ENCODE measurements at regions not wholly inside any gene's neighbourhood (a gene's known extent, or its start where the extent isn't known, plus 50 kb on each side); places are given as distances from the start of the nearest gene placed in this dataset.
"Not testable (repeated sequence)": the region's sequence is repeated elsewhere in the genome, so short reads cannot be mapped to it uniquely, and the experiment has no call there.

DNA sequence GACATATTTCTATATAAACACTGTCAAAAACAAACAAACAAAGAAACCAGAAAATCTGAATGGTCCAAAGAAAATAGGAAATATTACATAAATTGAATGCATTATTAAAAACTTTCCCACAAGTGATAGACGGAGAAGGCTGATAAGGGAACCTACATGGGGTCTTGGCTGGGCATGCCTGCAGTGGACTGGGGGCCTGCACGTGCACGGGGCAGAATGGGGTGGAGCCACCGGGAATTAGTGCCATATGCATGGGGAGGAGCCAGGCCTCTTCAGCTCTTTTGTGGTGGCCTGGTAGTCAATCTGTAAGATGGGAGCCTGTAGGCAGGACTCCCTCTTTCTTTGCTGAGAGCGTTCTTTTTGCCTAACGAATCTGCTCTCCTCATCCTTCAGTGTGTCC is 1031.7 kb upstream of the FBXO33 start:
- DNase-seq: no peak

DNA sequence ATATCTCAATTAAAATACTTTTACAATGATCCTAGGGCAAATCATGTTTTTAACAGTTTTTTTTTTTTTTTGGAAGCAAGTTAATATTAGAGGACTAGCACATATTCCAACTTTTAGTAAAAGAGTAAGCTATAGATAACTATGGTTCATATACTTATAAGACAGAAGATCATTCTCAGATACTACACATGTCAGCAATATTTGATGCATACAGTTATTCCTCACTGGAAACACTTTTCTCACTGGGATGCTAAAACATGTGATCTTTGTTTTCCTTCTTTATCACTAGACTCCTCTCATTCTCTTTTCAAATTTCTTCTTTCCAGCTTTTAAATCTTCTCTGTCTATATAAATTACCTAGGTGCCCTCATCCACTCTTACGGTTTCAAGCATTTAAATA is 1020.4 kb upstream of the FBXO33 start:
- DNase-seq: no peak

DNA sequence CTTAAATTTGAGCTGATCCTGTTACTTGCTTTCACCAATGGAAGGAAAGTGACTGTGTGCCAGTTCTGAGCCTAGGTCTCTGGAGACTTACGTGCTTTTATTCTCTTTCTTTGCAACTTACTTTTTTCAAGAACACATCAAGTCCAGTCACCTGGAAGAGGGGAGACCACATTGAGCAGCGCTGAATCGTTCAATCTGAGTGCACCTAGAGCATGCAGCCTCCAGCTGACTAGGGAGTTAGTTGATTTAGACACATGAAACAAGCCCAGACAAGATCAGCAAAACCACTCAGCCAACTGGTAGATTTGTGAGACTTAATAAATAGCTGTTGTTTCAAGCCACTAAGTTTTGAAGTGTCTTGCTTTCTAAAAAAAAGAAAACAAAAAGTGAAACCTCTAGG is 1014.8 kb upstream of the FBXO33 start:
- DNase-seq: no peak

DNA sequence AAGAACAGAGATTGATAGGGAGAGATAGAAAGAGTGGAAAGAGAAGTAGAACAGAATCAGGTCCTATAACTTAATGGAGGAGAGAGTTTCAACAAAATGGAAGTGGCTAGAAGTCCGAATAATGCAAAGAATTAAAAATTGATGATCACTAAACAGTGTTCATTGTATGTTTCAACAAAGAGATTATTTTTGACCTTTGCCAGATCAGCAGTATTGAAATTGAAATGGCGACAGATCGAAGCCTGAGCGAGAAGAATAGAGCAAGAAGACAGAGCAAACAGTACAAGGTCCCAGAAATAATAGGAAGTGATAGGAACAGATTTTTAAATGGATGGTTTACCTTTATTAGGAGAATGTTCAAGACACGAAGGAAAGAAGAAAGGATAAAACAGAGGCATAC is 1012.8 kb upstream of the FBXO33 start:
- no peak for DNase-seq

DNA sequence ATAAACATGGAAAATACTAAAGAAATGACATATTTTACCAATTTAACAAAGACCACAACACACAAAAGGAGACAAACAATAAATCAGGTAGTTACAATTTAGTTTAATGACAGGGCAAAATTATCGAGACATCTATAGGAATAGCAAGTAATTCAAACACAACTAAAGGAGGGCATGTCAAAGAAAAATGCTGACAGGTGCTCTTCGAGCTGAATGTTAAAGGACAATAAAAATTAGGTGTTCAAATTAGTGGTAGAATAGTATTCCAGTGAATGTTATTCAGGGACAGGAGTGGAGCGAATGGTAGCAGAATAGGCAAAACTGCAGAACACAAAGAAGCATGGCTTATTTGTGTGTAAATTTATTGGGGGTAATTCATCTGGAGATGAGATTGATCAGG is 1004.3 kb upstream of the FBXO33 start:
- peak; percentile 18 for DNase-seq

DNA sequence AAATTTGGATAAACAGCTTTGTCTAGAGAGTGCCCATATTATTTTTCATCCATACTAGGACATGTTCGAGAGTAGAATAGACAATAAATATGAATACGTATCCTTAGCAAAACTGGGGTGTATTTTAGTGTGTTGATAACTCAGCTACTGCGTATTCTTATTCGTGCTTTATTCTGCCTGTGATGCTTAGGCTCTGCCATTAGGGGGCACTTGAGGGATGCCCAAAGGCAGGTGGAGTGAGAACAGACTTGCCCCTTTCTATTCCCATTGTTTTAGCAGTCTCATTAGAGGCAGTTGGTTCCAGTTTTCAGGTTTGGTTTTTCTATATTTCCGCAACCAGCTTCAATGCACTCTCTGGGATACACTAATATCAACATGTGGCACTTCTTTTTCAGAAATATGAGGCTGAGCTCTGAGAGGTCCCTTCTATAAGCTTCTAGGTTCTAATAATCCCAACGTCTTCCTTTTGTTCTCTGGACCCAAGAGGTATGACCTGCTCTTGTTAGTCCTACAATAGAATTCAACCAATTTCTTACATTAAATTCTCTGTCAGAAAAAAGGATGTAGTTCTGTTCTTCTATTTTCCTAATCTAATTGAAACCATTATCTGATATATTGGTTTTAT is 985.7 kb upstream of the FBXO33 start:
- no peak for DNase-seq

DNA sequence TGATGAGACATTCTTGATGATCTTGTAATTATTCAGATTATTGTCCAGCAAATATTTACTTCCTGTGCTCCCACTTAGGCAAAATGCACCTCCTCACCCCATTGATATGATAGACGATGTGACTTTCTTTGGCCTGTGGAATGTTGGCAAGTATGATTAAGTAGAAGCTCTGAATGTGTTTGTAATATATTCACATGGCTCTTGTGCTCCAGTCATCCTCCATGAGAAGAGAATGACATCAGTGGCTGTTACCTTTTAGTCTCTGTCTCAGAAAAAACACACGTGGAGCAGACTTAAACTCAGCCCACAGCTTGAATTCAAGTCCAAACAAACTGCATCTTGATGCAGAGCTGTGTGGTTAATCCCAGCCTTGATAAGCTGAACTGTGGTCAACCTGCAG is 984.3 kb upstream of the FBXO33 start:
- DNase-seq: no peak

DNA sequence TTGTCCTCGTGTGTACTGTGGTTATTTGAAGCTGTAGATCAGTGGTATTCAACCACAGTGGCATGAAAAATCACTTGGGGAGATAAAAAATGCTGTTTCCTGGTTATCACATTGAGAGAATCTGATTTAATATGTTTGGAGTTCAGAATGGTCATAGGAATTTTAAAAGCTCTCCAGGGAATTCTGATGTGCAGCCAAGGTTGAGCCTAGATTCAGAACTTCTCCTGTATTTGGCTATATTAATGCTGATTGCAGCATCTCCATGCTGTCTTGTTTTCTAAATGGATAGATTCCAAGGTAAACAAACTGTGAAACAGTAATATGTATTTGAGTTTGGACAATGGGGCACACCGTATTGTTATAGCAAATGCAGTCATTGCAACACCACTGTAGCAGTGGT is 982.2 kb upstream of the FBXO33 start:
- DNase-seq: no peak

DNA sequence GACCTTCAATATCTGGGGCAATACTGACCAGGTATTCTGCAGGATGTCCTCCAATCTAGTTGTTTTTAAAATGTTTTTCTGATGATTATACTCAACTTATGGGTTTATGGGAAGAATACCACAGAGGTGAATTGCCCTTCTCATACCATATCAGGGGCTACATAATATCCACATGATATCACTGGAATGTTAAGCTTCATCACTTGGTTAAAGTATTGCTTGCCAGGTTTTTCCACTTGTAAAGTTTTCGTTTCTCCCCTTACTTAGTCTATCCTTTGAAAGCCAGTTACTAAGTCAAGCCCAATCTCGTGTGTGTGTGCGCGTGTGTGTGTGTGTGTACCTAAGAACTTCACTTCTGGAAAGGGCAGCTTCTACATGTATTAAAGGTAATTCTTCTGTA is 980.9 kb upstream of the FBXO33 start:
- no peak for DNase-seq

DNA sequence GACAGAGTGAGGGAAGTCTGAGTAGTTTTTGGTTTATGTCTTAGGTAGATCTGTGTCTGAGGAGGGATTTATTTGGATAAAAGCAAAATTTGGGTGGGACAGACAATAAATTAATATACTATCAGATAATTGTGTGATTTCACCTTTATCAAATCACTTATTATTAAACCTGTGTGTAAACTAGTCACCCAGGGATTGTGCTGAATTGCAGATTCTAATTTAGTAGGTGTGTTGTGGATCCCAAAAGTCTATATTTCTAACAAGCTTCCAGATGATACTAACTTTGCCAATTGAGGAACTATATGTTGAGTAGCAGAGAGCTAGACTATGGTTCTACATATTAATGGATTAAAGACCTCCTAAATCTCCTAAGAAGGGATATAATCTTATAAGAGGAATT is 978.5 kb upstream of the FBXO33 start:
- DNase-seq: no peak

DNA sequence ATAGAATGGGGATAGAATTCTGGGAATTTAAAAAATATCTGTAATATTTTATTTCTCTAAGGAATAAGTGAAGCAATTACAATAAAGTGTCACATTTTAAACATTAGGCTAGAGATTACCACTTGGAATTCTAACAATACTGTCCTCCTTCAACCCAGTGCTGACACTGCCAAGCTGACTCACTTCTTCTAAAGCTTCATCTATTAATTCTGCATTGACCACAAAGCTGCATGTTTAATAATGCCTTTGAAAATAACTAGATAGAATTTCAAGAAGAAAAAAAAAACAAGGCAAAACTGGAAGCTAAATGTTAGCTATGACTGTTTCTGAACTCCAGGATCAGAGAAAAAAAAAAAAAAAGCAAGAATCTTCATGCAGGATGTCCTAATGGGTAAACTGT is 970.7 kb upstream of the FBXO33 start:
- no peak for DNase-seq

DNA sequence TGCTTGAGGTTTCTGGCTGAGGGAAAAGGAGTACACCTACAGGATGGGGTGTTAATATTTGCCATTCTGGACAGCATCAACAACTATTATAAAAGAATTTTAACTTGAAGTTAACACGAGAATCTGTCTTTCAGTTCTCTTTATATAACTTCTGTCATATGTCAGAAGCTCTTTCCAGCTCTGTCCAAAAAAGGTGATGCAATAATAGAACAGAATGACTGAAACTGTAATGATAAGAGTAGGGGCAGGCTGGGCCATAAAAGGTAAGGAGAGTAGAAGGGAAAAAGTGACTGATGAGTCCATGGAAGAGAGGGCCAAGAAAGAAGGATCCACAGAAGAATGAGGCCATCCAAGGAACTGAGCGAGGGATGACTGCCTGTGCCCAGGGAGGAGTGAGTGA is 966.7 kb upstream of the FBXO33 start:
- DNase-seq: no peak

DNA sequence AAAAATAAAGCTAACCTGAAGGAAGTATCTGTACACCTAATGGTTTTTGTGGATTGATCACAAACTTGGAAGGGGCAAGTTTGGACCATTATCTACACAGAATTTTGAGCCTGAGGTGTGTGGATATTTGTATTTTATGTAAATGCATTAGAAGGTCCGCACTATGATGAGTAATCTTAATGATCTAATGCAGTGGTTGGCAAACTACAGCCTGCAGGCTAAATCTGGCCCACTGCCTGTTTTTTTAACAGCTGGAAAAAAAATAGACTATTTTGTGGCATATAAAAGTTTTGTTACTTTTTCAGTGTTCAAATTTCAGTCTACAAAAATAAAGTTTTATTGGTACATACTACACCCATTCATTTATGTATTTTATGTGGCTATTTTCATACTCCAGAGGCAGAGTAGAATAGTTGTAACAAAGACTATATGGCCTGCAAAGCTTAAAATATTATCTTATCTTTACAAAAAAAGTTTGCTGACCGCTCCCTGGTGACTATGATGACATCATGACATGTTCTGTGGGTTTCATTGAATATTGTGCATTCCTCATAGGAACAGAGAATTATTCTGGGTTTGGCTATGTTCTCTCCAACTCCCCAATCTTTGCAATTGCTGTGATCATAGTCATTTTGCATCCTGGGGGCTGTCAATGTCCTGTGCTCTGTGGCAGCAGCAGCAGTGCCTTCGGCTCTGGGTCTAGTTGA is 962.6 kb upstream of the FBXO33 start:
- no peak for DNase-seq

DNA sequence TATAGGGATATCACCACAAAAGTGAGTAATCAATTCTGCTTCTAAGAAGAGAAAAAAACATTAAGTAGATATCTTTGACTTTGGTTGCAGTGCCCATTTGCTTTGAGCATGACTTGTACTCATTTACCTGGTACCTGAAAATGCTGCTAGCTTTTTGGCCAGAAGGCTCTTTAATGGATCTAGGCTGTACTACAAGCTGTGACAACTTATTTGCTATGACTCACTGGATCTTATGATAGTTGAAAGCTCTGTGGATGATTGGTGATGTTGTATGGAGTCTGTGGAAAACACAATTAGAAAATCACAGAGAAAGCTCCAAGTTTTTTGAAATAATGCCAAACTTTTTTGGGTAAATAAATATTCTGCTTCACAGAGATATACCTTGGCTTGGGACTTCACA is 960.9 kb upstream of the FBXO33 start:
- no peak for DNase-seq

DNA sequence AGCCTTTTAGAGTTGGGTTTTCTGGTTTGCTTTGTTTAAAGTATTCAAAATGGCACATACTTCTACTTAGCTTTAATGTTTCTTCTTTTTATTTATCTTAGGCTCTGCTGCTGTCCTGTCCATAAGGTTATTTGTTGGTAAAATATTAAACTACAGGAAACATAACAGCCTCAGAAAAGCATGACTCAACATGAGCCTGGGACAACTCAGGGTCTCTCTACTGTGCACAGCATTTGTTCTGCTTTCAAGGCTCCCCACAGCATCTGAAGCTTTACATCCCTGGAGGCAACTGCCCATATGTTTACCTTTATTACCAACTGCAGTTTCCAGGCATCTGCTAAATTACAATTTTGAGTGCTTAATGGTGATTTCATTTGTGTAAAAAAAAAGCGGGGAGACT is 954.2 kb upstream of the FBXO33 start:
- DNase-seq: no peak

DNA sequence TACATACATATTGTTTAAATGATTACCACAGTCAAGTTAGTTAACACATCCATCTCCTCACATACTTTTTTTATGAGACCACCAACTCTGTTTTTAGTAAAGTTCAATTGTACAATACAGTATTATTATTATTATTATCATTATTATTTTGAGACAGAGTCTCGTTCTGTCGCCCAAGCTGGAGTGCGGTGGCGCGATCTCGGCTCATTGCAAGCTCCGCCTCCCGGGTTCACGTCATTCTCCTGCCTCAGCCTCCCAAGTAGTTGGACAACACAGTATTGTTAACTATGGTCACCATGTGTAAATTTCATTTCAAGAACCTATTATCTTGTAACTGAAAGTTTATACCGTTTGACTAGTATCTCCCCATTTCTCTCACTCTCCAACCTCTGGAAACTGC is 942.0 kb upstream of the FBXO33 start:
- DNase-seq: no peak

DNA sequence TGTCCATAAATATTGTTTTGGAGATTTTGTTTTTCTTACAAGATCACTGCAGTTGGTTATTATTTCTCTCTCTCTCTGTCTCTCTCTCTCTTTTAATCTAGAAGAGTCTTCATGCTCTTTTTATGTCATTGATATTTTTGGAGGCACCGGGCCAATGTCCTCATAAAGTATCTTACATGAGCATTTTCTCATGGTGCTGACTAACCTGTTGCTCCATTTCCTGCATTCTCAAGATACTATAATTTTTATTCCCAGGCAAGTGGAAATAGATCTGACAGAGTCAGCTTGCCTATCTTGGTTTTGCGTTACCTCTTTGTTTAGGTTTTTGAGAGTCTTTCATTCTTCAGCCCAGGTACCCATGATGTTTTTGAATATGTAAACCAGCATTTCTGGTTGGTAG is 938.8 kb upstream of the FBXO33 start:
- DNase-seq: no peak

DNA sequence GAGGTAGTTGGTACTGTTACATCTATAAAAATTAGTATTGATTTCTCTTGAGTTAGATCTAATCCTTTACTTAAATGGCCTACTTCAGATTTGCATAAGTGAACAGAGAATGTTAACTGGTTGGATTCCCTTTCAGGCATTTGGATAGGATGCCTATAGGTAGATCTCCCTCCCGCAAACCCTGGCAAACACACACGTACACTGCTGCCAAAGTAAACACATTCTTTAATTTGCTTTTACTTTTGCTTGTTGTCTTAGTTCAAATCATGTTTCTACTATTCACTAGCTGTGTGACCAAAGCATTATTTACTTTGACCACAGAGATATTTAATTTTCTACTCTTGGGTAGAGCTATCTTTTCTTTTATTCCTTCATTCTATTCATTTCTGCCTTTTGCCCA is 936.1 kb upstream of the FBXO33 start:
- no peak for DNase-seq

DNA sequence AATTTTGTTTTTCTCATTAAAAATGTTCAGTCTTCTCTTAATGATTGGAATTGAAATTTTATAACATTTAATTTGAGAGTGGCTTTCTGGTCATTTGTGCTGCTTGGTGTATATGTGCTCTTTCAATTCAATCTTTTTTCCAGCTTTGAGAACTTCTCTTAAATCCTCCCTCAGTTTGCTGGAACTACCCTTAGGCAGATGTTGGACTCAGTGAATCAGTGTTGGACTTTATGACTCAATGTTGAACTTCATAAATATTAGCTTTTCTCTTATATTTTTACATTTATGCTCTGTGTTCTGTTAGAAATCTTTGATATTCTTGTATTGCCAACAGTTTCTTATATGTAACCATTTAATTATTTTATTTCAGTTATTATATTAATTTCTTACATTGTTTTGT is 935.5 kb upstream of the FBXO33 start:
- no peak for DNase-seq

DNA sequence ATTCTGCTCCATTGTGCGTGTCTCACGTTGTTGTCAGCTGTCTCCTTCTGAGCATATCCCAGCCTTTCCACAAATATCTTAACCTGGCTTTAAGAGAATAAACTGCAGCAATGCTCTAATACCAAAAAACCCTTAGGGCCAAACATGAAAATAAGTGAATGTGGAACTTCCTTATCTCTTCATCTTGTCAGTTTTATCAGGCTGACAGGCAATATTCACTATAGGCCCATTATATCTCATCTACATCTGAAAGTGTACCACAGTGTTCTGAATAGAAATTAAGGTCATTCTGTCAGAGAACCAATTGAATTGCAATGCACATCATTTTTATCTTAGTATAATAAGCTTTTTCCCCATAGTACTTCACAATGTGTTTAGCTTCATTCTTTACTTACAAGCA is 933.1 kb upstream of the FBXO33 start:
- DNase-seq: no peak

DNA sequence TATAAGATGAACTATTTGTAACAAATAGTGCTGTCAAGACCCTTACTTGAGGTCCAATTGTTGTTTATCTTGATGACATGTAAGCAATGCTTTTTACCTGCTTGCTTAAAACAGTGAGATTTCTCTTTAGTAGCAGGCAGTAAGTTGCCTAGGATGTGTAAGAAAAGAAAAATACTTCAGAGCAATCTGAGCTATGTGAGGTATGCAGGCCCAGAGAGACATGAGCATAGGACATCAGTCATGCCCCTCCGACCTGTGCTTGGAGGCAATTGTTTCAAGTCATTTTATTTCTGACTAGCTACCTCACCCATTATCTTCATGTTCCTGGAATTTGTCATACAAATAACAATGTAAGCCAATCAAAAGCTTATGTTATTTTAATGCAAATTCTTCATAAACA is 930.6 kb upstream of the FBXO33 start:
- no peak for DNase-seq

DNA sequence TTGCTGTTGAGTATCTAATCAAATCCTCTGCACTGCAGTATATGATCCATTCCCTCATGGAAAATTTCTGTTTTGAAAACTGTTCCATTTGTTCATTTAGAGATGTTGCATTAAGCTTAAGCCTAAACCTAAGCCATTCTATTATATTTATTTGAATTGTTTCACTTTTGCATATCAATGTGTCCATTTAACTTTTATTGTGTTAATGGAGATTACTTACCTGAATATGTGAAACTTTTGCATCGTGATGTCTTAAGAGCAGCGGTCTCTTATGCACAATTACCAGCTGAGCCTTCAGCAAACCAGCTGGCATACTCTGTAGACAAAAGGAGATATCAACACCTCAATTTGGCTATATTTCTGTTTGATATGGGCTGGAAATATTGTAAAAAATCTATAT is 922.5 kb upstream of the FBXO33 start:
- no peak for DNase-seq

DNA sequence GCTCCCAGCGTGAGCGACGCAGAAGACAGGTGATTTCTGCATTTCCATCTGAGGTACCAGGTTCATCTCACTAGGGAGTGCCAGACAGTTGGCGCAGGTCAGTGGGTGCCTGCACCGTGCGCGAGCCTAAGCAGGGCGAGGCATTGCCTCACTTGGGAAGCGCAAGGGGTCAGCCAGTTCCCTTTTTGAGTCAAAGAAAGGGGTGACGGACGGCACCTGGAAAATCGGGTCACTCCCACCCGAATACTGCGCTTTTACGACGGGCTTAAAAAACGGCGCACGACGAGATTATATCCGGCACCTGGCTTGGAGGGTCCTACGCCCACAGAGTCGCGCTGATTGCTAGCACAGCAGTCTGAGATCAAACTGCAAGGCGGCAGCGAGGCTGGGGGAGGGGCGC is 915.9 kb upstream of the FBXO33 start:
- DNase-seq: not testable (repeated sequence)

DNA sequence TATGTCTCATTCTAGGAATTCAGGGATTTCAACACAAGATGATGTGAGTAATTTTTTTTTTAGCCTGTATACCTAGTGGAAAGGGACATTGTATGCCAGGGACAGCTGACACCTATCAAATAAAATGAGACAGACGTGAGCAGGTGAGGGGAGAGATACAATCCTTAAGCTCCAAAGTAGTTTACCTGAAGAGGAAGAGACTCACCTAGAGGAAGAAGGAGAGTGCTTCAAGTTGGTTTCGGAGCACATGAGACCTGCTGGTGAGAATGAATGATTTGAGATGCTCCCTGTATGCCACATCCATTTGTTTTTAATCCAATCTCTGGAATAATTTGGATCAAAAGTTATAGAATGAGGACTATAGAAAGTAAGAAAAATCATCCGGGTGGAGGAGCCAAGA is 915.4 kb upstream of the FBXO33 start:
- no peak for DNase-seq

DNA sequence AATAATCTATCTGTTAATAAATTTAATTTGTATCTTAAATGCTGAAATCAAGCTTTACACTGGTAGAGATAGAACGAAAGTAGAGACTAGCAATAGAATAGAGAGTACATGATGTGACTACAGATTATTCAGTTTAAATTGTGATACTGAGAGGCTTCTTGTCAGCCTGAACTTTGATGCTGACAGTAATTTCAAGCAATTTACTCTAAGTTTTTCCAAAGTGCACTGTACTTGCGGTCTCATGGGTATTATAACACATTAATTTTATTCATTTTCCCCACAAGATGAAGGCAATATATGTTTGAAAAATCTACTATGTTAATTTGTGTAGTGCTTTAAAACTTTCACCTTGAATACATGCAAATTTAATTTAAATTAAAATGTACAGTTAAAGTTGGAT is 914.0 kb upstream of the FBXO33 start:
- DNase-seq: no peak
